ENCODE measurements at regions not wholly inside any gene's neighbourhood (a gene's known extent, or its start where the extent isn't known, plus 50 kb on each side); places are given as distances from the start of the nearest gene placed in this dataset.

GRCh38 chr1:30329802-30330557, 393.4 kb downstream of the MATN1 start:
- no peak for DNase-seq (ENCODE audit: low read depth)

GRCh38 chr1:30329263-30329753, 394.1 kb downstream of the MATN1 start:
- DNase-seq (ENCODE audit: low read depth): no peak

GRCh38 chr1:30328401-30329262, 394.8 kb downstream of the MATN1 start:
- no peak for DNase-seq (ENCODE audit: low read depth)

- no peak for DNase-seq (ENCODE audit: low read depth)
These were observed 395.4 kb downstream of the MATN1 start for GRCh38 chr1:30328100-30328370.

- DNase-seq (ENCODE audit: low read depth): no peak
These were observed 395.9 kb downstream of the MATN1 start for GRCh38 chr1:30327370-30328099.

- no peak for DNase-seq (ENCODE audit: low read depth)
These were observed 397.4 kb downstream of the MATN1 start for GRCh38 chr1:30325999-30326398.

- no peak for DNase-seq (ENCODE audit: low read depth)
These were observed 398.1 kb downstream of the MATN1 start for GRCh38 chr1:30325085-30325935.

- DNase-seq (ENCODE audit: low read depth): no peak
These were observed 398.9 kb downstream of the MATN1 start for GRCh38 chr1:30324251-30325084.

GRCh38 chr1:30323841-30324240, 399.5 kb downstream of the MATN1 start:
- no peak for DNase-seq (ENCODE audit: low read depth)

- no peak for DNase-seq (ENCODE audit: low read depth)
These were observed 400.0 kb downstream of the MATN1 start for GRCh38 chr1:30323352-30323751.

- no peak for DNase-seq (ENCODE audit: low read depth)
These were observed 400.5 kb downstream of the MATN1 start for GRCh38 chr1:30322859-30323257.

- no peak for DNase-seq (ENCODE audit: low read depth)
These were observed 401.2 kb downstream of the MATN1 start for GRCh38 chr1:30321996-30322858.

- no peak for DNase-seq (ENCODE audit: low read depth)
These were observed 402.0 kb downstream of the MATN1 start for GRCh38 chr1:30321246-30321910.

- no peak for DNase-seq (ENCODE audit: low read depth)
These were observed 402.8 kb downstream of the MATN1 start for GRCh38 chr1:30320581-30320890.

GRCh38 chr1:30319765-30320580, 403.4 kb downstream of the MATN1 start:
- no peak for DNase-seq (ENCODE audit: low read depth)

- no peak for DNase-seq (ENCODE audit: low read depth)
These were observed 404.3 kb downstream of the MATN1 start for GRCh38 chr1:30318864-30319718.

- DNase-seq (ENCODE audit: low read depth): no peak
These were observed 405.0 kb downstream of the MATN1 start for GRCh38 chr1:30318413-30318812.

GRCh38 chr1:30317921-30318320, 405.5 kb downstream of the MATN1 start:
- DNase-seq (ENCODE audit: low read depth): no peak
